ENCODE measurements at regions not wholly inside any gene's neighbourhood (a gene's known extent, or its start where the extent isn't known, plus 50 kb on each side); places are given as distances from the start of the nearest gene placed in this dataset.
A peak's percentile ranks its signal among the peaks of the same experiment; 100 is the strongest.

- Histone ChIP-seq H3K4me1 (ENCODE audit: control insufficient read depth in 2 of 2, insufficient read depth in 2 of 2, low read length in 2 of 2) (no peaks in the 10 kb centered on the region), H3K9me3 (ENCODE audit: control insufficient read depth in 2 of 2, low read length in 2 of 2) (no peaks in the 10 kb centered on the region), H3K36me3 (ENCODE audit: control insufficient read depth in 2 of 2, insufficient read depth in 2 of 2, low read length in 2 of 2) (no peaks in the 10 kb centered on the region), H3K9ac (ENCODE audit: low read depth in 1 of 2, low read length in 2 of 2) (peak overlapping the region; percentile 42 to 64), H3K4me3 (ENCODE audit: low read length in 2 of 2) (peak overlapping the region; percentile 70 to 83), H3K27me3 (ENCODE audit: control insufficient read depth in 2 of 2, insufficient read depth in 2 of 2, low read length in 2 of 2) (no peaks in the 10 kb centered on the region), H3K27ac (ENCODE audit: low read depth in 2 of 2, low read length in 2 of 2) (peak overlapping the region; percentile 42 to 57)
These were observed 297.7 kb downstream of the PTPRC start for GRCh38 chr1:198936371-198937083.

GRCh38 chr1:198937231-198938031, 298.6 kb downstream of the PTPRC start:
- Histone ChIP-seq H3K4me3 (ENCODE audit: low read length in 2 of 2) (peak overlapping the region; percentile 70 to 83), H3K4me1 (ENCODE audit: control insufficient read depth in 2 of 2, insufficient read depth in 2 of 2, low read length in 2 of 2) (no peaks in the 10 kb centered on the region), H3K27me3 (ENCODE audit: control insufficient read depth in 2 of 2, insufficient read depth in 2 of 2, low read length in 2 of 2) (no peaks in the 10 kb centered on the region), H3K9ac (ENCODE audit: low read depth in 1 of 2, low read length in 2 of 2) (peak overlapping the region; percentile 42 to 64), H3K27ac (ENCODE audit: low read depth in 2 of 2, low read length in 2 of 2) (peak overlapping the region; percentile 42 to 57), H3K9me3 (ENCODE audit: control insufficient read depth in 2 of 2, low read length in 2 of 2) (no peaks in the 10 kb centered on the region), H3K36me3 (ENCODE audit: control insufficient read depth in 2 of 2, insufficient read depth in 2 of 2, low read length in 2 of 2) (no peaks in the 10 kb centered on the region)

- Histone ChIP-seq H3K9ac (ENCODE audit: low read depth in 1 of 2, low read length in 2 of 2) (no peak overlapping the region), H3K4me3 (ENCODE audit: low read length in 2 of 2) (no peak overlapping the region), H3K9me3 (ENCODE audit: control insufficient read depth in 2 of 2, low read length in 2 of 2) (no peaks in the 10 kb centered on the region), H3K27me3 (ENCODE audit: control insufficient read depth in 2 of 2, insufficient read depth in 2 of 2, low read length in 2 of 2) (no peaks in the 10 kb centered on the region), H3K36me3 (ENCODE audit: control insufficient read depth in 2 of 2, insufficient read depth in 2 of 2, low read length in 2 of 2) (no peaks in the 10 kb centered on the region), H3K27ac (ENCODE audit: low read depth in 2 of 2, low read length in 2 of 2) (no peak overlapping the region), H3K4me1 (ENCODE audit: control insufficient read depth in 2 of 2, insufficient read depth in 2 of 2, low read length in 2 of 2) (no peaks in the 10 kb centered on the region)
These were observed 300.4 kb downstream of the PTPRC start for GRCh38 chr1:198939286-198939685.

GRCh38 chr1:198939956-198940355, 301.1 kb downstream of the PTPRC start:
- H3K9ac ChIP-seq (ENCODE audit: low read depth in 1 of 2, low read length in 2 of 2): no peak overlapping the region

GRCh38 chr1:198942466-198942865, 303.6 kb downstream of the PTPRC start:
- Histone ChIP-seq H3K36me3 (ENCODE audit: control insufficient read depth in 2 of 2, insufficient read depth in 2 of 2, low read length in 2 of 2) (no peaks in the 10 kb centered on the region), H3K4me1 (ENCODE audit: control insufficient read depth in 2 of 2, insufficient read depth in 2 of 2, low read length in 2 of 2) (no peaks in the 10 kb centered on the region), H3K27ac (ENCODE audit: low read depth in 2 of 2, low read length in 2 of 2) (no peak overlapping the region), H3K27me3 (ENCODE audit: control insufficient read depth in 2 of 2, insufficient read depth in 2 of 2, low read length in 2 of 2) (no peaks in the 10 kb centered on the region), H3K4me3 (ENCODE audit: low read length in 2 of 2) (no peak overlapping the region), H3K9ac (ENCODE audit: low read depth in 1 of 2, low read length in 2 of 2) (no peak overlapping the region), H3K9me3 (ENCODE audit: control insufficient read depth in 2 of 2, low read length in 2 of 2) (no peaks in the 10 kb centered on the region)

More at GRCh38 chr1:198939956-198940355, 301.1 kb downstream of the PTPRC start:
- Histone ChIP-seq H3K9me3 (ENCODE audit: control insufficient read depth in 2 of 2, low read length in 2 of 2) (no peaks in the 10 kb centered on the region), H3K4me1 (ENCODE audit: control insufficient read depth in 2 of 2, insufficient read depth in 2 of 2, low read length in 2 of 2) (no peaks in the 10 kb centered on the region), H3K36me3 (ENCODE audit: control insufficient read depth in 2 of 2, insufficient read depth in 2 of 2, low read length in 2 of 2) (no peaks in the 10 kb centered on the region), H3K27me3 (ENCODE audit: control insufficient read depth in 2 of 2, insufficient read depth in 2 of 2, low read length in 2 of 2) (no peaks in the 10 kb centered on the region), H3K4me3 (ENCODE audit: low read length in 2 of 2) (no peak overlapping the region), H3K27ac (ENCODE audit: low read depth in 2 of 2, low read length in 2 of 2) (no peak overlapping the region)

GRCh38 chr1:198943484-198944187, 304.8 kb downstream of the PTPRC start:
- Histone ChIP-seq H3K4me3 (ENCODE audit: low read length in 2 of 2) (no peak overlapping the region), H3K27me3 (ENCODE audit: control insufficient read depth in 2 of 2, insufficient read depth in 2 of 2, low read length in 2 of 2) (no peaks in the 10 kb centered on the region), H3K9me3 (ENCODE audit: control insufficient read depth in 2 of 2, low read length in 2 of 2) (no peaks in the 10 kb centered on the region), H3K4me1 (ENCODE audit: control insufficient read depth in 2 of 2, insufficient read depth in 2 of 2, low read length in 2 of 2) (no peaks in the 10 kb centered on the region), H3K27ac (ENCODE audit: low read depth in 2 of 2, low read length in 2 of 2) (no peak overlapping the region), H3K9ac (ENCODE audit: low read depth in 1 of 2, low read length in 2 of 2) (no peak overlapping the region), H3K36me3 (ENCODE audit: control insufficient read depth in 2 of 2, insufficient read depth in 2 of 2, low read length in 2 of 2) (no peaks in the 10 kb centered on the region)

- Histone ChIP-seq H3K27ac (ENCODE audit: low read depth in 2 of 2, low read length in 2 of 2) (no peak overlapping the region), H3K9me3 (ENCODE audit: control insufficient read depth in 2 of 2, low read length in 2 of 2) (no peaks in the 10 kb centered on the region), H3K27me3 (ENCODE audit: control insufficient read depth in 2 of 2, insufficient read depth in 2 of 2, low read length in 2 of 2) (no peaks in the 10 kb centered on the region)
These were observed 308.6 kb downstream of the PTPRC start for GRCh38 chr1:198947456-198947855.

GRCh38 chr1:198948895-198949659, 310.2 kb downstream of the PTPRC start:
- no peak overlapping the region for H3K9ac ChIP-seq (ENCODE audit: low read depth in 1 of 2, low read length in 2 of 2)

More at GRCh38 chr1:198947456-198947855, 308.6 kb downstream of the PTPRC start:
- no peak overlapping the region for H3K9ac ChIP-seq (ENCODE audit: low read depth in 1 of 2, low read length in 2 of 2)
- H3K4me3 ChIP-seq (ENCODE audit: low read length in 2 of 2): no peak overlapping the region
- no peaks in the 10 kb centered on the region for H3K36me3 ChIP-seq (ENCODE audit: control insufficient read depth in 2 of 2, insufficient read depth in 2 of 2, low read length in 2 of 2)
- no peaks in the 10 kb centered on the region for H3K4me1 ChIP-seq (ENCODE audit: control insufficient read depth in 2 of 2, insufficient read depth in 2 of 2, low read length in 2 of 2)

GRCh38 chr1:198950036-198950435, 311.2 kb downstream of the PTPRC start:
- Histone ChIP-seq H3K9ac (ENCODE audit: low read depth in 1 of 2, low read length in 2 of 2) (no peak overlapping the region), H3K9me3 (ENCODE audit: control insufficient read depth in 2 of 2, low read length in 2 of 2) (no peaks in the 10 kb centered on the region), H3K36me3 (ENCODE audit: control insufficient read depth in 2 of 2, insufficient read depth in 2 of 2, low read length in 2 of 2) (no peaks in the 10 kb centered on the region), H3K27me3 (ENCODE audit: control insufficient read depth in 2 of 2, insufficient read depth in 2 of 2, low read length in 2 of 2) (no peaks in the 10 kb centered on the region), H3K4me3 (ENCODE audit: low read length in 2 of 2) (no peak overlapping the region), H3K27ac (ENCODE audit: low read depth in 2 of 2, low read length in 2 of 2) (no peak overlapping the region), H3K4me1 (ENCODE audit: control insufficient read depth in 2 of 2, insufficient read depth in 2 of 2, low read length in 2 of 2) (no peaks in the 10 kb centered on the region)

More at GRCh38 chr1:198948895-198949659, 310.2 kb downstream of the PTPRC start:
- H3K36me3 ChIP-seq (ENCODE audit: control insufficient read depth in 2 of 2, insufficient read depth in 2 of 2, low read length in 2 of 2): no peaks in the 10 kb centered on the region
- no peaks in the 10 kb centered on the region for H3K27me3 ChIP-seq (ENCODE audit: control insufficient read depth in 2 of 2, insufficient read depth in 2 of 2, low read length in 2 of 2)
- H3K9me3 ChIP-seq (ENCODE audit: control insufficient read depth in 2 of 2, low read length in 2 of 2): no peaks in the 10 kb centered on the region
- no peaks in the 10 kb centered on the region for H3K4me1 ChIP-seq (ENCODE audit: control insufficient read depth in 2 of 2, insufficient read depth in 2 of 2, low read length in 2 of 2)
- H3K4me3 ChIP-seq (ENCODE audit: low read length in 2 of 2): no peak overlapping the region
- no peak overlapping the region for H3K27ac ChIP-seq (ENCODE audit: low read depth in 2 of 2, low read length in 2 of 2)

Data from mucosa of rectum (tissue), 2 donors.